SU-DHL-6 (cell line): ENCODE measurements at regions not wholly inside any gene's neighbourhood (a gene's known extent, or its start where the extent isn't known, plus 50 kb on each side); places are given as distances from the start of the nearest gene placed in this dataset.

ENCODE experiments used
- H2AFZ ChIP-seq: fragments of 200-600 bp; sonication (generic); 2 replicates; pipeline ENCODE4 v1.6.1; 2014; ENCODE audit warnings: low read depth, mild to moderate bottlenecking, moderate library complexity, mixed read lengths, antibody characterized with exemption, low read length; ENCODE audit not compliant: severe bottlenecking
- H3F3A ChIP-seq: fragments of 200-600 bp; shearing (Covaris generic); 2 replicates; pipeline ENCODE4 v1.6.0; 2016; ENCODE audit warnings: antibody characterized with exemption, mild to moderate bottlenecking; ENCODE audit not compliant: insufficient read depth
- H3K27ac ChIP-seq: fragments of 200-600 bp; sonication (generic); 2 replicates; pipeline ENCODE4 v1.5.1; 2016; ENCODE audit warnings: low read depth, mild to moderate bottlenecking, low read length, moderate library complexity, mixed read lengths
- H3K27me3 ChIP-seq: fragments of 200-600 bp; sonication (generic), shearing (Covaris generic); 2 replicates; pipeline ENCODE4 v1.6.0; 2014; ENCODE audit warnings: mild to moderate bottlenecking, low read length
- H3K36me3 ChIP-seq: fragments of 200-600 bp; sonication (generic); 2 replicates; pipeline ENCODE4 v1.6.1; 2014; ENCODE audit warnings: mild to moderate bottlenecking, low read length, mixed read lengths
- H3K4me2 ChIP-seq: fragments of 300-600, 200-600 bp; shearing (Covaris generic), sonication (generic); 2 replicates; pipeline ENCODE4 v1.6.0; 2014; ENCODE audit warnings: low read length, low read depth, mild to moderate bottlenecking; ENCODE audit not compliant: poor library complexity, severe bottlenecking
- H3K4me3 ChIP-seq: fragments of 200-600 bp; sonication (generic); 2 replicates; pipeline ENCODE4 v1.5.1; 2014; ENCODE audit warnings: antibody characterized with exemption, low read length, mild to moderate bottlenecking, mixed read lengths; ENCODE audit not compliant: insufficient read depth, poor library complexity, severe bottlenecking
- H3K79me2 ChIP-seq: fragments of 200-600 bp; sonication (generic); 2 replicates; pipeline ENCODE4 v1.6.1; 2014; ENCODE audit warnings: mild to moderate bottlenecking, low read length, moderate library complexity; ENCODE audit not compliant: insufficient read depth
- H3K9ac ChIP-seq: fragments of 200-600 bp; sonication (generic); 2 replicates; pipeline ENCODE4 v1.7.0; 2014; ENCODE audit warnings: mild to moderate bottlenecking, low read length
- H3K9me2 ChIP-seq: fragments of 200-600 bp; sonication (generic); replicated peaks from 2 replicates; pipeline ENCODE4 v1.6.1; 2014; ENCODE audit warnings: low read length; ENCODE audit not compliant: insufficient read depth
- H3K9me3 ChIP-seq: fragments of 200-600 bp; sonication (generic); 2 replicates; pipeline ENCODE4 v1.6.1; 2014; ENCODE audit warnings: low read length, mixed read lengths; ENCODE audit not compliant: insufficient read depth
- H4K20me1 ChIP-seq: fragments of 200-600 bp; sonication (generic); 2 replicates; pipeline ENCODE4 v1.6.1; 2014; ENCODE audit warnings: low read depth, mild to moderate bottlenecking, antibody characterized with exemption, low read length, moderate library complexity, mixed read lengths
- CTCF ChIP-seq: fragments of 200-600 bp; sonication (generic); IDR thresholded peaks from one replicate; pipeline ENCODE4 v1.5.1; 2017; ENCODE audit warnings: antibody characterized with exemption, mild to moderate bottlenecking, low read length, moderate library complexity; ENCODE audit not compliant: insufficient read depth, poor library complexity, severe bottlenecking
- EZH2phosphoT487 ChIP-seq: fragments of 200-600 bp; sonication (generic), shearing (Covaris generic); conservative IDR thresholded peaks from 2 replicates; pipeline ENCODE4 v1.6.1; 2018; ENCODE audit warnings: mild to moderate bottlenecking, antibody characterized with exemption, low read length, moderate library complexity, mixed read lengths

- Histone ChIP-seq H3K9ac (no peak overlapping the region), H3K27me3 (no peaks in the 10 kb centered on the region), H3K27ac (no peak overlapping the region)
Observed at GRCh38 chr10:124270530-124271327, 148.0 kb downstream of the OAT start.

GRCh38 chr10:124268976-124269375 lies 149.7 kb downstream of the OAT start:
- H4K20me1 ChIP-seq, result no peaks in the 10 kb centered on the region
- no peak overlapping the region for H3K4me3 ChIP-seq
- no peaks in the 10 kb centered on the region for H3K79me2 ChIP-seq
- no peak overlapping the region for H2AFZ ChIP-seq
- H3K4me2 ChIP-seq, result no peak overlapping the region
- no peaks in the 10 kb centered on the region for H3K36me3 ChIP-seq
- H3K27ac ChIP-seq, result no peak overlapping the region
- H3K9ac ChIP-seq, result no peak overlapping the region
- no peaks in the 10 kb centered on the region for H3F3A ChIP-seq
- no peak for TF ChIP-seq EZH2phosphoT487
- no peak for TF ChIP-seq CTCF
- no peaks in the 10 kb centered on the region for H3K27me3 ChIP-seq
- no peaks in the 10 kb centered on the region for H3K9me2 ChIP-seq
- H3K9me3 ChIP-seq, result no peaks in the 10 kb centered on the region

More at GRCh38 chr10:124270530-124271327, 148.0 kb downstream of the OAT start:
- Histone ChIP-seq H3F3A (no peaks in the 10 kb centered on the region), H2AFZ (no peak overlapping the region), H3K36me3 (no peaks in the 10 kb centered on the region), H3K4me3 (no peak overlapping the region), H3K9me2 (no peaks in the 10 kb centered on the region), H4K20me1 (no peaks in the 10 kb centered on the region), H3K79me2 (no peaks in the 10 kb centered on the region), H3K4me2 (no peak overlapping the region), H3K9me3 (no peaks in the 10 kb centered on the region)
- TF ChIP-seq EZH2phosphoT487 (no peak), CTCF (no peak)

GRCh38 chr10:124267911-124268549 lies 150.7 kb downstream of the OAT start:
- Histone ChIP-seq H3F3A (no peaks in the 10 kb centered on the region), H2AFZ (no peak overlapping the region), H3K79me2 (no peaks in the 10 kb centered on the region), H3K27ac (no peak overlapping the region), H3K9me3 (no peaks in the 10 kb centered on the region), H4K20me1 (no peaks in the 10 kb centered on the region), H3K27me3 (no peaks in the 10 kb centered on the region), H3K36me3 (no peaks in the 10 kb centered on the region), H3K4me3 (no peak overlapping the region), H3K9me2 (no peaks in the 10 kb centered on the region), H3K4me2 (no peak overlapping the region), H3K9ac (no peak overlapping the region)
- no peak for TF ChIP-seq CTCF
- no peak for TF ChIP-seq EZH2phosphoT487
